ENCODE measurements at regions not wholly inside any gene's neighbourhood (a gene's known extent, or its start where the extent isn't known, plus 50 kb on each side); places are given as distances from the start of the nearest gene placed in this dataset.

DNA sequence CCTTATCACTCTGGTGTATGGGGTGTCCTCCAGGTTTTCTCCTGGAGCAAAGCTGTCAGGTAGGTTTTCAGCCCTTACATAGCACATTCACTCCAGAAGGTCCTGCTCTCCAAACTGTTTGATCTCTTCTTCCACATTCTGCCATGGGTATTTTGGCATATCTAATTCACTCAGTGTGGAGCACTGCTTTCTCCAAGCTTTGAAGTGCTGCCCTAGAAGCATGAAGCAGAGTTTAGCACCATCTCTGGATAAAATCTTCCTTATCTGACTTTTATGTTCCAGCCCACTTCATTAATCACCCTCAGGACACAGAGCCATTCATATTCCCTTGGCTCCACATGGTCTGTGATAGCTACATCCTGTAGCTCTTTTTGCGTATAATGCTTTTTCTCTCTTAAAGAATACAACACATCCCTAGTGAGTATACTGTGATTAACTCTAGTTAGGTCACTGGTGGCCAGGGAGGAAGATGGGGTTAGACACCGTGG lies 56.7 kb upstream of the ARHGAP28 start:
- no peak overlapping the region for H3K4me3 ChIP-seq (ENCODE audit: insufficient read depth, low read length, poor library complexity, severe bottlenecking)
- no peaks in the 10 kb centered on the region for H3F3A ChIP-seq (ENCODE audit: insufficient read depth)
- no peak overlapping the region for H3K27ac ChIP-seq (ENCODE audit: low read depth, low read length)
- H3K36me3 ChIP-seq (ENCODE audit: low read length), result no peaks in the 10 kb centered on the region
- TF ChIP-seq, protein P1, sequence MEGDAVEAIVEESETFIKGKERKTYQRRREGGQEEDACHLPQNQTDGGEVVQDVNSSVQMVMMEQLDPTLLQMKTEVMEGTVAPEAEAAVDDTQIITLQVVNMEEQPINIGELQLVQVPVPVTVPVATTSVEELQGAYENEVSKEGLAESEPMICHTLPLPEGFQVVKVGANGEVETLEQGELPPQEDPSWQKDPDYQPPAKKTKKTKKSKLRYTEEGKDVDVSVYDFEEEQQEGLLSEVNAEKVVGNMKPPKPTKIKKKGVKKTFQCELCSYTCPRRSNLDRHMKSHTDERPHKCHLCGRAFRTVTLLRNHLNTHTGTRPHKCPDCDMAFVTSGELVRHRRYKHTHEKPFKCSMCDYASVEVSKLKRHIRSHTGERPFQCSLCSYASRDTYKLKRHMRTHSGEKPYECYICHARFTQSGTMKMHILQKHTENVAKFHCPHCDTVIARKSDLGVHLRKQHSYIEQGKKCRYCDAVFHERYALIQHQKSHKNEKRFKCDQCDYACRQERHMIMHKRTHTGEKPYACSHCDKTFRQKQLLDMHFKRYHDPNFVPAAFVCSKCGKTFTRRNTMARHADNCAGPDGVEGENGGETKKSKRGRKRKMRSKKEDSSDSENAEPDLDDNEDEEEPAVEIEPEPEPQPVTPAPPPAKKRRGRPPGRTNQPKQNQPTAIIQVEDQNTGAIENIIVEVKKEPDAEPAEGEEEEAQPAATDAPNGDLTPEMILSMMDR (IDR thresholded peaks at IDR 0.05; ENCODE audit: insufficient read depth, low read length, poor library complexity, severe bottlenecking), result no peak
- no peak for TF ChIP-seq EZH2phosphoT487 (conservative IDR thresholded peaks at IDR 0.05; ENCODE audit: low read length)
- no peak overlapping the region for H3K9ac ChIP-seq (ENCODE audit: low read length)
- no peak overlapping the region for H3K4me2 ChIP-seq (ENCODE audit: low read depth, low read length, poor library complexity, severe bottlenecking)
- no peaks in the 10 kb centered on the region for H3K27me3 ChIP-seq (ENCODE audit: low read length)
- no peaks in the 10 kb centered on the region for H3K79me2 ChIP-seq (ENCODE audit: insufficient read depth, low read length)
- no peaks in the 10 kb centered on the region for H4K20me1 ChIP-seq (ENCODE audit: low read depth, low read length)
- H3K9me3 ChIP-seq (ENCODE audit: insufficient read depth, low read length), result no peaks in the 10 kb centered on the region
- no peaks in the 10 kb centered on the region for H3K9me2 ChIP-seq (replicated peaks; ENCODE audit: insufficient read depth, low read length)
- H2AFZ ChIP-seq (ENCODE audit: low read depth, low read length, severe bottlenecking), result no peak overlapping the region

DNA sequence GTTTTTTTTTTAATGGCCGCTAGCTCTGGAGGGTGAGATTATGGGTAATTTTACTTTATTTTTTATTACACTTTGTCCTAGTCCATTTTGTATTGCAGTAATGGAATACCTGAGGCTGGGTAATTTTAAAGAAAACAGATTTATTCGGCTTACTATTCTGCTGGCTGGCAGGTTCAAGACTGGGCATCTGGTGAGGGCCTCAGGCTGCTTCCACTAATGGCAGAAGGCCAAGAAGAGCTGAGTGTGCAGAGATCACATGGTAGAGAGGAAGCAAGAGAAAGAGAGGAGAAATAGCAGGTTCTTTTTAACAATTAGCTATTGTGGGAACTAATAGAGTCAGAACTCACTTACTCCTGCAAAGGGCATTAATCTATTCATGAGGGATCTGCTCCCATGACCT lies 52.4 kb upstream of the ARHGAP28 start:
- Histone ChIP-seq H3K27ac (ENCODE audit: low read depth, low read length) (no peak overlapping the region), H4K20me1 (ENCODE audit: low read depth, low read length) (no peaks in the 10 kb centered on the region), H3K9ac (ENCODE audit: low read length) (no peak overlapping the region), H3K9me3 (ENCODE audit: insufficient read depth, low read length) (no peaks in the 10 kb centered on the region), H3K79me2 (ENCODE audit: insufficient read depth, low read length) (no peaks in the 10 kb centered on the region), H2AFZ (ENCODE audit: low read depth, low read length, severe bottlenecking) (no peak overlapping the region), H3K4me2 (ENCODE audit: low read depth, low read length, poor library complexity, severe bottlenecking) (no peak overlapping the region), H3F3A (ENCODE audit: insufficient read depth) (no peaks in the 10 kb centered on the region), H3K27me3 (ENCODE audit: low read length) (no peaks in the 10 kb centered on the region), H3K36me3 (ENCODE audit: low read length) (no peaks in the 10 kb centered on the region), H3K9me2 (replicated peaks; ENCODE audit: insufficient read depth, low read length) (no peaks in the 10 kb centered on the region), H3K4me3 (ENCODE audit: insufficient read depth, low read length, poor library complexity, severe bottlenecking) (no peak overlapping the region)
- TF ChIP-seq, protein P1 (IDR thresholded peaks at IDR 0.05; ENCODE audit: insufficient read depth, low read length, poor library complexity, severe bottlenecking), result no peak
- TF ChIP-seq EZH2phosphoT487 (conservative IDR thresholded peaks at IDR 0.05; ENCODE audit: low read length), result no peak

DNA sequence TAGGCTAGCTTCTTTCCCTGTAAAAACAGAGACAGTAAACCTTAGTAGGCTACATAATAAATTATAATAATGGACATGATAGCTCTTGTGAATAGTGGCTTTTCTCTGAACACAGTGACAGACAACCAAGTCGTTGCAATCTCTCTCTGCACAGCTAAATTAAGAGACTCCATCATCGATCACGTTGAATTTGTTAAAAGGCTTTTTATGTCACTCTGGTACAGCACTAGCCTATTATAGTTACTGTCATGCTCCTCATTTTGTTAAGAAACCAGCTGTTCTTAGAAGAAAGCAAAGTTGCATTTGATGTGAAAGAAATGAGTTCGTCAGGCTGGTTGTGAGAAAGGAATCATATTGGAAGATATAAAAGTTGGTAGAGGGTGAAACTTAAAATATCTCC lies 50.3 kb upstream of the ARHGAP28 start:
- no peak overlapping the region for H3K9ac ChIP-seq (ENCODE audit: low read length)
- H3K79me2 ChIP-seq (ENCODE audit: insufficient read depth, low read length), result no peaks in the 10 kb centered on the region
- H4K20me1 ChIP-seq (ENCODE audit: low read depth, low read length), result no peaks in the 10 kb centered on the region
- H3K9me2 ChIP-seq (replicated peaks; ENCODE audit: insufficient read depth, low read length), result no peaks in the 10 kb centered on the region
- TF ChIP-seq, protein P1 (IDR thresholded peaks at IDR 0.05; ENCODE audit: insufficient read depth, low read length, poor library complexity, severe bottlenecking), result no peak
- no peak for TF ChIP-seq EZH2phosphoT487 (conservative IDR thresholded peaks at IDR 0.05; ENCODE audit: low read length)
- H3K27ac ChIP-seq (ENCODE audit: low read depth, low read length), result no peak overlapping the region
- no peak overlapping the region for H3K4me3 ChIP-seq (ENCODE audit: insufficient read depth, low read length, poor library complexity, severe bottlenecking)
- no peak overlapping the region for H3K4me2 ChIP-seq (ENCODE audit: low read depth, low read length, poor library complexity, severe bottlenecking)
- H3K9me3 ChIP-seq (ENCODE audit: insufficient read depth, low read length), result no peaks in the 10 kb centered on the region
- no peak overlapping the region for H2AFZ ChIP-seq (ENCODE audit: low read depth, low read length, severe bottlenecking)
- H3F3A ChIP-seq (ENCODE audit: insufficient read depth), result no peaks in the 10 kb centered on the region
- H3K36me3 ChIP-seq (ENCODE audit: low read length), result no peaks in the 10 kb centered on the region
- no peaks in the 10 kb centered on the region for H3K27me3 ChIP-seq (ENCODE audit: low read length)

Measured in SU-DHL-6 (cell line).